OCI-LY1 (cell line): ENCODE measurements at regions not wholly inside any gene's neighbourhood (a gene's known extent, or its start where the extent isn't known, plus 50 kb on each side); places are given as distances from the start of the nearest gene placed in this dataset.

Source experiments
- CTCF ChIP-seq: fragments of 200-600 bp; sonication (generic), shearing (Covaris generic); IDR thresholded peaks from 2 replicates; pipeline ENCODE4 v1.5.1; 2017; ENCODE audit warnings: mild to moderate bottlenecking, antibody characterized with exemption, low read length, moderate library complexity, mixed read lengths
- EZH2 ChIP-seq: fragments of 200-600 bp; sonication (generic), shearing (Covaris generic); IDR thresholded peaks from 2 replicates; pipeline ENCODE4 v1.8.0; 2017; ENCODE audit warnings: borderline replicate concordance, mixed run types, mild to moderate bottlenecking, antibody characterized with exemption, low read length, moderate library complexity, mixed read lengths

- TF ChIP-seq CTCF (no peak), EZH2 (no peak)
These were observed 61.5 kb upstream of the INCENP start for GRCh38 chr11:62062223-62062861.
